Panc1 (cell line): ENCODE measurements at regions not wholly inside any gene's neighbourhood (a gene's known extent, or its start where the extent isn't known, plus 50 kb on each side); places are given as distances from the start of the nearest gene placed in this dataset.

Source experiments
- ATAC-seq: fragments of 200-7000 bp; cut with Tn5 transposase; 2 replicates; pipeline ENCODE4 v1.9.1; 2020; ENCODE audit warnings: mild to moderate bottlenecking, moderate library complexity
- BruUV-seq: library from RNA; stranded (reverse); fragments of 400-500 nt; replicated peaks from 2 replicates; lab custom pipeline; 2021; lab: Mats Ljungman, UMichigan
- CTCF ChIA-PET: fragments of 300-600 bp; sonication (Branson Sonifier 250); formaldehyde crosslinking; loops from one replicate; lab custom pipeline; 2022; ENCODE audit warnings: antibody characterized with exemption; lab: Charles Lee
- POLR2A ChIA-PET: fragments of 300-600 bp; sonication (Branson Sonifier 250); formaldehyde crosslinking; loops from one replicate; lab custom pipeline; 2022; ENCODE audit warnings: antibody characterized with exemption; lab: Charles Lee
- DNase-seq: peaks from one replicate; pipeline ENCODE4 v3.0.0-alpha.2; 2010; ENCODE audit warnings: low read depth, low spot score
- H3K27ac ChIP-seq: 2 replicates; pipeline ENCODE4 v1.5.1; 2011; ENCODE audit warnings: mild to moderate bottlenecking, low read length, inconsistent platforms
- H3K27me3 ChIP-seq: fragments of 200-500 bp; sonication (Bioruptor generic); 2 replicates; pipeline ENCODE4 v1.6.0; 2014; ENCODE audit warnings: low read length, inconsistent platforms; ENCODE audit not compliant: control insufficient read depth, insufficient read depth
- H3K36me3 ChIP-seq: fragments of 200-500 bp; sonication (Bioruptor generic); 2 replicates; pipeline ENCODE4 v1.5.1; 2014; ENCODE audit warnings: inconsistent platforms, mild to moderate bottlenecking, low read length, moderate library complexity; ENCODE audit not compliant: control insufficient read depth, insufficient read depth
- H3K4me1 ChIP-seq: 2 replicates; pipeline ENCODE4 v1.5.1; 2011; ENCODE audit warnings: inconsistent platforms, mild to moderate bottlenecking, low read length, moderate library complexity; ENCODE audit not compliant: control insufficient read depth, insufficient read depth
- H3K4me3 ChIP-seq, 2 experiments: 2 replicates each; pipeline ENCODE4 v1.5.1; 2011 to 2012; ENCODE audit warnings: low read depth in 2 of 2, low read length in 2 of 2, mild to moderate bottlenecking in 2 of 2, inconsistent platforms in 1 of 2, moderate library complexity in 1 of 2
- H3K9me3 ChIP-seq: fragments of 200-500 bp; sonication (Bioruptor generic); 2 replicates; pipeline ENCODE4 v1.5.1; 2014; ENCODE audit warnings: low read depth, mild to moderate bottlenecking, inconsistent platforms, low read length, moderate library complexity; ENCODE audit not compliant: control insufficient read depth, insufficient read depth
- POLR2AphosphoS5 ChIP-seq: IDR thresholded peaks from 2 replicates; pipeline ENCODE4 v1.6.1; 2012; ENCODE audit warnings: mild to moderate bottlenecking, low read depth, low read length, moderate library complexity
- SIN3A ChIP-seq: IDR thresholded peaks from 2 replicates; pipeline ENCODE4 v1.6.1; 2012; ENCODE audit warnings: low read depth, mild to moderate bottlenecking, low read length, moderate library complexity, borderline replicate concordance; ENCODE audit not compliant: insufficient read depth
- TCF7L2 ChIP-seq: IDR thresholded peaks from 2 replicates; pipeline ENCODE4 v1.6.1; 2011; ENCODE audit warnings: mild to moderate bottlenecking, low read depth, low read length, inconsistent platforms
- in situ Hi-C: cut with HindIII; loops from 2 replicates; pipeline ENCODE4 v1.10.0; 2016; ENCODE audit warnings: low sequenced_read_pairs, low pct_unique_long_range_greater_than_20kb
- intact Hi-C: fragments of 100-400 bp; cut with micrococcal nuclease; formaldehyde crosslinking; loops from one replicate; pipeline ENCODE4 v1.10.0; 2022; ENCODE audit not compliant: unreplicated experiment
- TF ChIP-seq, protein P1 (sequence below): fragments of 450-650 bp; IDR thresholded peaks from 2 replicates; pipeline ENCODE4 v1.5.1; 2017; ENCODE audit warnings: mild to moderate bottlenecking
- TF ChIP-seq, protein P2 (sequence below), 2 experiments: IDR thresholded peaks; 2 replicates each; pipeline ENCODE4 v1.6.1; 2011 to 2012; ENCODE audit warnings: low read depth in 2 of 2, control low read depth in 1 of 2, low read length in 1 of 2, mild to moderate bottlenecking in 1 of 2, moderate library complexity in 1 of 2; ENCODE audit not compliant: insufficient read depth in 1 of 2

DNA sequence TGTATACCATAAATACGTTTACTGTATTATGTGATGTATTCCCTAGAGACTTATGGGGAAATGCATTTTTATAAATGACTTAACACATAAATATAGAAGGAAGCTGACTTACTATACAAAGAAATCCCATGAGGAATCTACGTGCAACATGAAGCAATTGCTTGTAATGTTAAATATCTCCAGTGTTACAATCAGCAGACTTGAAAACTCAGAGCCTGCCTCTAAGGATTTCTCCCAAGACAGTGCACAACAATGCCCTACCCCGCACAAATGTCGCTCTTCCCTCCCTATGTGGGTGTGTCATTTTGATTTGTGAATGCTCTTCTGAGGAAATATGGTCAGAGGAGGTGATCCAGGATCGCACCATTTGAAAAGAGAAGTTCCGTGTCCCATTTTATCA is 629.0 kb downstream of the NR2F2 start:
- no TSS peak for BruUV-seq
- TF ChIP-seq SIN3A (no peak), TCF7L2 (no peak), POLR2AphosphoS5 (no peak)
- TF ChIP-seq, protein P1, sequence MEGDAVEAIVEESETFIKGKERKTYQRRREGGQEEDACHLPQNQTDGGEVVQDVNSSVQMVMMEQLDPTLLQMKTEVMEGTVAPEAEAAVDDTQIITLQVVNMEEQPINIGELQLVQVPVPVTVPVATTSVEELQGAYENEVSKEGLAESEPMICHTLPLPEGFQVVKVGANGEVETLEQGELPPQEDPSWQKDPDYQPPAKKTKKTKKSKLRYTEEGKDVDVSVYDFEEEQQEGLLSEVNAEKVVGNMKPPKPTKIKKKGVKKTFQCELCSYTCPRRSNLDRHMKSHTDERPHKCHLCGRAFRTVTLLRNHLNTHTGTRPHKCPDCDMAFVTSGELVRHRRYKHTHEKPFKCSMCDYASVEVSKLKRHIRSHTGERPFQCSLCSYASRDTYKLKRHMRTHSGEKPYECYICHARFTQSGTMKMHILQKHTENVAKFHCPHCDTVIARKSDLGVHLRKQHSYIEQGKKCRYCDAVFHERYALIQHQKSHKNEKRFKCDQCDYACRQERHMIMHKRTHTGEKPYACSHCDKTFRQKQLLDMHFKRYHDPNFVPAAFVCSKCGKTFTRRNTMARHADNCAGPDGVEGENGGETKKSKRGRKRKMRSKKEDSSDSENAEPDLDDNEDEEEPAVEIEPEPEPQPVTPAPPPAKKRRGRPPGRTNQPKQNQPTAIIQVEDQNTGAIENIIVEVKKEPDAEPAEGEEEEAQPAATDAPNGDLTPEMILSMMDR, result no peak
- TF ChIP-seq, protein P2, sequence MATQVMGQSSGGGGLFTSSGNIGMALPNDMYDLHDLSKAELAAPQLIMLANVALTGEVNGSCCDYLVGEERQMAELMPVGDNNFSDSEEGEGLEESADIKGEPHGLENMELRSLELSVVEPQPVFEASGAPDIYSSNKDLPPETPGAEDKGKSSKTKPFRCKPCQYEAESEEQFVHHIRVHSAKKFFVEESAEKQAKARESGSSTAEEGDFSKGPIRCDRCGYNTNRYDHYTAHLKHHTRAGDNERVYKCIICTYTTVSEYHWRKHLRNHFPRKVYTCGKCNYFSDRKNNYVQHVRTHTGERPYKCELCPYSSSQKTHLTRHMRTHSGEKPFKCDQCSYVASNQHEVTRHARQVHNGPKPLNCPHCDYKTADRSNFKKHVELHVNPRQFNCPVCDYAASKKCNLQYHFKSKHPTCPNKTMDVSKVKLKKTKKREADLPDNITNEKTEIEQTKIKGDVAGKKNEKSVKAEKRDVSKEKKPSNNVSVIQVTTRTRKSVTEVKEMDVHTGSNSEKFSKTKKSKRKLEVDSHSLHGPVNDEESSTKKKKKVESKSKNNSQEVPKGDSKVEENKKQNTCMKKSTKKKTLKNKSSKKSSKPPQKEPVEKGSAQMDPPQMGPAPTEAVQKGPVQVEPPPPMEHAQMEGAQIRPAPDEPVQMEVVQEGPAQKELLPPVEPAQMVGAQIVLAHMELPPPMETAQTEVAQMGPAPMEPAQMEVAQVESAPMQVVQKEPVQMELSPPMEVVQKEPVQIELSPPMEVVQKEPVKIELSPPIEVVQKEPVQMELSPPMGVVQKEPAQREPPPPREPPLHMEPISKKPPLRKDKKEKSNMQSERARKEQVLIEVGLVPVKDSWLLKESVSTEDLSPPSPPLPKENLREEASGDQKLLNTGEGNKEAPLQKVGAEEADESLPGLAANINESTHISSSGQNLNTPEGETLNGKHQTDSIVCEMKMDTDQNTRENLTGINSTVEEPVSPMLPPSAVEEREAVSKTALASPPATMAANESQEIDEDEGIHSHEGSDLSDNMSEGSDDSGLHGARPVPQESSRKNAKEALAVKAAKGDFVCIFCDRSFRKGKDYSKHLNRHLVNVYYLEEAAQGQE (IDR thresholded peaks at IDR 0.05; ENCODE audit: insufficient read depth in 1 of 2, low read depth in 2 of 2, low read length in 1 of 2), result no peak
- no peaks in the 10 kb centered on the region; the same call in 1 of the 2 replicates for H3K4me1 ChIP-seq

DNA sequence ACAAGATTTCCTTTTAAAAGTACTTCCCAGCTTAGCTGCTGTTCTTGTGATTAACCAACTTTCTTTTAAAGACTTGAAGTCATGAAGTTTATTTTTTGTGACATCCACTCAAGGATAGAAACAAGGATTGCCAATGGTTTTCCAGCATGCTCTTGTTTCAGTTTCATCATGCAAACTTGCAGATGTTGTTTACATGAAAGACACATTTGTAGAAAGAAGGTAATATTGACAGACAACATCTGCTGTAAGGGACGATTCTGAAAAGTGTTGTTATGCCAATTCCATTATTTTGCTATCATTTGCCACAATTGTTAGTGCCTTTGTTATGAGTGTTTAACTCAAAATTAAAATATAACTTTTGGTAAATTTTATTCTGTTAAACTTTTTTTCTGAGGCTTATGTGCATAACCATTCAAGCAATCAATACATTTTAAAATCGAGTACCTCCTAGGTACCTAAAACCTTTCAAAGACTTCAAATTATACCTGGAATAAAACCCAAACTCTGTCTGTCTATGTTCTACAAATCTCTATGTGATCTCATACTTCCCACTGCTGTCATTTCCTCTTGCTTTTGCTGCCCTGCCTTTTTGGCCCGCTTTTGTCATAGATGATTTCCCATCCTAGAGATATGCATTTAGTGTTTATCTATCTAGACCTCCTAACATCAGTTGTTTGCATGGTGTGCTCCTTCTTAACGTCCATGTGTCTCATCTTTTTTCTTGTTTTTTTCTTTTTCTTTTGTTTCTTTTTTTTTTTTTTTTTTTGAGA is 630.4 kb downstream of the NR2F2 start:
- BruUV-seq, result no TSS peak
- no peaks in the 10 kb centered on the region; the same call in 1 of the 2 replicates for H3K4me1 ChIP-seq
- H3K4me3 ChIP-seq, result no peak overlapping the region
- ATAC-seq (no peak), DNase-seq (no peak)
- no peaks in the 10 kb centered on the region for H3K27me3 ChIP-seq
- intact Hi-C loops (no loop called here), in situ Hi-C loops (no loop called here)
- H3K27ac ChIP-seq, result no peak overlapping the region
- no peaks in the 10 kb centered on the region for H3K9me3 ChIP-seq
- H3K36me3 ChIP-seq, result no peaks in the 10 kb centered on the region
- ChIA-PET CTCF (no interaction called here), POLR2A (no interaction called here)
- TF ChIP-seq, protein P1, result no peak
- TF ChIP-seq TCF7L2 (no peak), SIN3A (no peak), POLR2AphosphoS5 (no peak)
- TF ChIP-seq, protein P2 (IDR thresholded peaks at IDR 0.05; ENCODE audit: insufficient read depth in 1 of 2, low read depth in 2 of 2, low read length in 1 of 2), result no peak

More for the DNA sequence above, 629.0 kb downstream of the NR2F2 start:
- DNase-seq (no peak), ATAC-seq (no peak)
- no peak overlapping the region for H3K4me3 ChIP-seq
- no peaks in the 10 kb centered on the region for H3K9me3 ChIP-seq
- POLR2A ChIA-PET, result no interaction called here
- no peak overlapping the region for H3K27ac ChIP-seq
- H3K36me3 ChIP-seq, result no peaks in the 10 kb centered on the region
- no peaks in the 10 kb centered on the region for H3K27me3 ChIP-seq
- intact Hi-C loops, result no loop called here
- CTCF ChIA-PET, result no interaction called here
- in situ Hi-C loops, result no loop called here
